Transverse colon (tissue), 4 donors: ENCODE measurements at regions not wholly inside any gene's neighbourhood (a gene's known extent, or its start where the extent isn't known, plus 50 kb on each side); places are given as distances from the start of the nearest gene placed in this dataset.

Experiments
- DNase-seq: peaks from one replicate; pipeline ENCODE4 v3.0.0-alpha.2; 2019
- H3K27ac ChIP-seq, 4 donors: fragments of 200-600 bp; sonication (generic); 2 replicates each; pipeline ENCODE4 v1.5.1; 2016 to 2018; ENCODE audit warnings: inconsistent platforms in 4 of 4
- H3K27me3 ChIP-seq: fragments of 200-600 bp; sonication (generic); 2 replicates; pipeline ENCODE4 v1.5.1; 2017; ENCODE audit warnings: inconsistent platforms
- H3K36me3 ChIP-seq, 4 donors: fragments of 200-600 bp; sonication (generic); 2 replicates each; pipeline ENCODE4 v1.5.1; 2017 to 2019; ENCODE audit warnings: inconsistent platforms in 4 of 4
- H3K4me1 ChIP-seq, 4 donors: fragments of 200-600 bp; sonication (generic); 2 replicates each; pipeline ENCODE4 v1.5.1; 2017 to 2020; ENCODE audit warnings: inconsistent platforms in 4 of 4
- H3K4me3 ChIP-seq, 4 donors: fragments of 200-600 bp; sonication (generic); 1 replicate in 1 of 4; 2 replicates in 3 of 4; pipeline versions ENCODE4 v1.5.1 to v1.6.1; 2017 to 2019; ENCODE audit warnings: inconsistent platforms in 4 of 4
- H3K9me3 ChIP-seq, 2 donors: fragments of 200-600 bp; sonication (generic); 2 replicates each; pipeline ENCODE4 v1.5.1; 2017 to 2019; ENCODE audit warnings: inconsistent platforms in 2 of 2
- EP300 ChIP-seq: sonication (generic); formaldehyde crosslinking; IDR thresholded peaks from one replicate; pipeline ENCODE4 v1.6.1; 2017; ENCODE audit warnings: antibody characterized with exemption, low read depth
- POLR2A ChIP-seq: fragments of 450-650 bp; IDR thresholded peaks from one replicate; pipeline ENCODE4 v1.6.1; 2016; ENCODE audit warnings: antibody characterized with exemption, mild to moderate bottlenecking, moderate library complexity
- POLR2AphosphoS5 ChIP-seq, 3 donors: sonication (generic); formaldehyde crosslinking; IDR thresholded peaks; one replicate each; pipeline ENCODE4 v1.6.1; 2016; ENCODE audit warnings: antibody characterized with exemption in 3 of 3
- WGBS, 2 donors: methylation state at CpG; one replicate each; pipeline ENCODE4 v1.1.5; 2018; ENCODE audit warnings: low coverage in 1 of 2; 5-methylcytosine and 5-hydroxymethylcytosine counted together
- in situ Hi-C, 4 donors: fragments of 200-750 bp; cut with MboI; loops; one replicate each; pipeline versions ENCODE4 v1.15.0 to v1.15.1; 2017; ENCODE audit warnings: low sequenced_read_pairs in 3 of 4, low pct_ligation_motif_present in 1 of 4, low pct_unique_long_range_greater_than_20kb in 1 of 4
- intact Hi-C: fragments of 100-400 bp; cut with DNase I; formaldehyde crosslinking; loops from one replicate; pipeline ENCODE4 v1.15.1; 2023; ENCODE audit warnings: low total_unique reads
- TF ChIP-seq, protein P1 (sequence below), 5 experiments: fragments of 200-600 bp in 3 of 5; fragments of 450-650 bp in 2 of 5; sonication (generic) in 3 of 5; IDR thresholded peaks; 1 replicate in 2 of 5; 2 replicates in 3 of 5; pipeline ENCODE4 v1.5.1; 2016 to 2017; ENCODE audit warnings: antibody characterized with exemption in 5 of 5, inconsistent platforms in 3 of 5, mild to moderate bottlenecking in 2 of 5, moderate library complexity in 1 of 5

DNA sequence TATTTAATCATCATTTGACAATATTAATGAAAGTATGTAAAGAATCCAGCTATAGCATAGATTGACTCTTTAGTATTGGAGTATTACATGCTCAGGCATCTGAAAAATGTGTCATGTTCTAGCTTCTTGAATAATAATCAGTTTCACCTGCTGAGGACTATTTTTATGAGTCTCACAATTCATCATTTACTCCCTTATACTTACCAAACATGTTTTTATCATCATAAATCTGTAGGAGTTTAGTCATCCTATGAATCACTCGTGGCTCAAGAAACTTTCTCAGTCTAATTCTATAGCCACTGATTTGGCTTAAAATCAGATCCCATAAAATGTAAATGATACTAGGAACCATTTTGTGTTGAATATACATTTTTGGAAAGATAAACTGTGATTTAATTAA is 1616.1 kb downstream of the C4orf33 start:
- Histone ChIP-seq H3K27ac (no peak overlapping the region), H3K4me3 (no peak overlapping the region), H3K27me3 (no peaks in the 10 kb centered on the region), H3K9me3 (no peaks in the 10 kb centered on the region), H3K36me3 (no peaks in the 10 kb centered on the region), H3K4me1 (no peaks in the 10 kb centered on the region)
- 17 to 21% methylated on average over 1 of the region's 1 CpG for WGBS, 2 donors
- intact Hi-C loops = no loop called here
- no peak for DNase-seq
- in situ Hi-C loops = no loop called here
- no peak for TF ChIP-seq EP300
- TF ChIP-seq, protein P1, sequence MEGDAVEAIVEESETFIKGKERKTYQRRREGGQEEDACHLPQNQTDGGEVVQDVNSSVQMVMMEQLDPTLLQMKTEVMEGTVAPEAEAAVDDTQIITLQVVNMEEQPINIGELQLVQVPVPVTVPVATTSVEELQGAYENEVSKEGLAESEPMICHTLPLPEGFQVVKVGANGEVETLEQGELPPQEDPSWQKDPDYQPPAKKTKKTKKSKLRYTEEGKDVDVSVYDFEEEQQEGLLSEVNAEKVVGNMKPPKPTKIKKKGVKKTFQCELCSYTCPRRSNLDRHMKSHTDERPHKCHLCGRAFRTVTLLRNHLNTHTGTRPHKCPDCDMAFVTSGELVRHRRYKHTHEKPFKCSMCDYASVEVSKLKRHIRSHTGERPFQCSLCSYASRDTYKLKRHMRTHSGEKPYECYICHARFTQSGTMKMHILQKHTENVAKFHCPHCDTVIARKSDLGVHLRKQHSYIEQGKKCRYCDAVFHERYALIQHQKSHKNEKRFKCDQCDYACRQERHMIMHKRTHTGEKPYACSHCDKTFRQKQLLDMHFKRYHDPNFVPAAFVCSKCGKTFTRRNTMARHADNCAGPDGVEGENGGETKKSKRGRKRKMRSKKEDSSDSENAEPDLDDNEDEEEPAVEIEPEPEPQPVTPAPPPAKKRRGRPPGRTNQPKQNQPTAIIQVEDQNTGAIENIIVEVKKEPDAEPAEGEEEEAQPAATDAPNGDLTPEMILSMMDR (IDR thresholded peaks at IDR 0.05) = no peak
- TF ChIP-seq POLR2A = no peak
- TF ChIP-seq POLR2AphosphoS5 (IDR thresholded peaks at IDR 0.05) = no peak

DNA sequence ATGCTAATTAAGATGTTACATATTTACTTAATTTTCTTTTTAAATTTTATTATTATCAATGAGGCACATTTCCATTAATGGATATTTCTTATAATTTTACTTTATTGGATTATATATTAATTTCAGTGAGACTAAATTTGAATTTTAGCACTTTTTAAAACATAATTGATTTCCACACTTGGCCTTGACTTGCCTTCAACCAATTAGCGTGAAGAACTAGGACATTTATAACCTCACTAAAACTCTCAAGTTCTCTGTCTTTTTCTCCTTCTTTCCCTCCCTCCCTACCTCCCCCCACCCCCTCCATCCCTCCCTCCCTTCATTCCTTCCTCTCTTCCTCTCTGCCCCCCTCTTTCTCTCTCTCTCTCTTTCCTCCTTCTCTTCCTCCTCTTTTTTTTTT is 1618.1 kb downstream of the C4orf33 start:
- Histone ChIP-seq H3K4me3 (no peak overlapping the region), H3K9me3 (no peaks in the 10 kb centered on the region), H3K4me1 (no peaks in the 10 kb centered on the region), H3K27me3 (no peaks in the 10 kb centered on the region), H3K36me3 (no peaks in the 10 kb centered on the region), H3K27ac (no peak overlapping the region)
- intact Hi-C loops = no loop called here
- in situ Hi-C loops = no loop called here
- no peak for DNase-seq
- 43 to 50% methylated on average over 1 of the region's 1 CpG for WGBS, 2 donors
- no peak for TF ChIP-seq POLR2AphosphoS5 (IDR thresholded peaks at IDR 0.05)
- TF ChIP-seq EP300 = no peak
- TF ChIP-seq POLR2A = no peak
- TF ChIP-seq, protein P1 (IDR thresholded peaks at IDR 0.05) = no peak

DNA sequence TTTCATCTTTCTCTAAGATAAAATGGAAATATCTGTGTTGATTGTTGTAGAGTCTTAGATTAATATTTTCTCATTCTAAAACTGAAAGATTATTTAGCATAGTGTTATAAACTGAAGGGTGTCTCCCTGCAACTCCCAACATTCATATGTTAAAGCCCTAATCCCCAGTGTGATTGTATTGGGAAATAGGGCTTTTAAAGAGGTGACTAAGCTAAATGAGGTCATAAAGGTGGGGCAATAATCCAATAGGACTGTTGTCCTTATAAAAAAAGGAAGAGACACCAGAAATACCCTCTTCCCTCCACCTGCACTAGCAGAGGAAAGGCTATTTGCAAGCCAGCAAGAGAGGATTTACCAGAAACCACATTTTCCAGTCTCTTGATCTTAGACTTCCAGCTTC is 1626.4 kb downstream of the C4orf33 start:
- peaks cover 0 to 3% (median 0%) of the 10 kb centered on the region in 4 donors for H3K4me1 ChIP-seq
- no peaks in the 10 kb centered on the region for H3K36me3 ChIP-seq
- in situ Hi-C loops (no loop called here), intact Hi-C loops (no loop called here)
- no peak overlapping the region for H3K4me3 ChIP-seq
- no peaks in the 10 kb centered on the region for H3K27me3 ChIP-seq
- no peak overlapping the region for H3K27ac ChIP-seq
- TF ChIP-seq POLR2AphosphoS5 (IDR thresholded peaks at IDR 0.05) (no peak), POLR2A (no peak), EP300 (no peak)
- TF ChIP-seq, protein P1 (IDR thresholded peaks at IDR 0.05) = no peak
- no peak for DNase-seq
- no peaks in the 10 kb centered on the region for H3K9me3 ChIP-seq

DNA sequence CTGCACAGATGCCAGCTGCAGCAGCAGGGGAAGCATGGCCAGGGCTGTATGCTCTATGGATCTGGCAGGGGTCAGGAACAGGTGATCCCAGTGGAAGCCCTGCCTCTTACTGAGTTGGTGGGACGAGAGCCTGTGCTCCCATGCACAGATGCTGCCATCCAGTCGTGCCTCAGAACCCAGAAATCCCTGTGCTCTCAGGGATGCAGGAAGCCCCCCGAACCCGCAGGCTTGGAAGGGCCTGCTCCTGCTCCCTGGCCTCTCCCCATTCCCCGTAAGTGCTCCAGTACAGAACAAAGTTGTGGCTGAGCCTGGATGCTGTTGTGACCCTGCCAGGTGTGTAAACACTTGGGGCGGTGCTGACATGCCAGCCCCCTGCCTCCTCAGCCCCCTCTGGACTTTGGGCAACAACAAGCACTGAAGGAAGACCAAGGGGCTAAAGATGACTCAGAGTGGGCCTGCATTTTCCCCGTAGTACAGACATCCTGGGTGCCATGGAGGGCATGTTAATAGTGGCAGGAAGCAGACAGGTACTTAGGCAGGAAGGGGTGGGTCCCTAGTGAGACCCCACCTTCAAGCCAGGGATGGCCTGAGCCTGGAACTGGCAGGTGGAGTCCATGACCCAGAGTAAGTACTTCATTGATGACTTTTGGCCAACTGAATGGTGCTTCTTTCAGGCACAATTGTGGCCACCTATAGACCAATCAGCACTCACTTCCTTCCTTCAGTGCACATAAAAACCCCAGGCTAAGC is 1640.7 kb downstream of the C4orf33 start:
- no peak overlapping the region for H3K27ac ChIP-seq
- DNase-seq = no peak
- H3K9me3 ChIP-seq = no peaks in the 10 kb centered on the region
- H3K27me3 ChIP-seq = no peaks in the 10 kb centered on the region
- H3K4me1 ChIP-seq = no peaks in the 10 kb centered on the region
- 86% methylated on average over 7 of the region's 7 CpGs; no CpG with 5 or more reads in 1 of the 2 donors for WGBS, 2 donors
- no peak for TF ChIP-seq EP300
- no peak for TF ChIP-seq POLR2A
- TF ChIP-seq POLR2AphosphoS5 (IDR thresholded peaks at IDR 0.05) = no peak
- TF ChIP-seq, protein P1 (IDR thresholded peaks at IDR 0.05) = no peak
- in situ Hi-C loops (no loop called here), intact Hi-C loops (no loop called here)
- no peaks in the 10 kb centered on the region for H3K36me3 ChIP-seq
- H3K4me3 ChIP-seq = no peak overlapping the region
